ENCODE measurements at regions not wholly inside any gene's neighbourhood (a gene's known extent, or its start where the extent isn't known, plus 50 kb on each side); places are given as distances from the start of the nearest gene placed in this dataset.

DNA sequence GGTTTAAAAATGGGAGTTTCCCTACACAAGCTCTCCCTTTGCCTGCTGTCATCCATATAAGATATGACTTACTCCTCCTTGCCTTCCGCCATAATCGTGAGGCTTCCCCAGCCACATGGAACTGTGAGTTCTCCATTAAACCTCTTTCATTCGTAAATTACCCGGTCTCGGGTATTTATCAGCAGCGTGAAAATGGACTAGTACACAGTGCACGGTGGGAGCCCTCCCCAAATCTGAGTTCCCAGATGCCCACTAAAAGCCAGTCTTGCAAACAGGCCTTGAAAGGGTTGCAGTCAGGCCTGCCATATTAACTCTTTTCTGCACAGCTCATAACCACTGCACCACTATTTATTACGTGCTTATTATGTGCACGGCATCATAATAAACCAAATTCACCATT lies 400.9 kb downstream of the PRDM2 start:
- Mint-ChIP-seq H3K4me3 (no peak overlapping the region), H3K9me3 (peaks cover 0 to 2% (median 0%) of the 10 kb centered on the region in 9 donors), H3K4me1 (no peaks in the 10 kb centered on the region), H3K27ac (no peak overlapping the region), H3K36me3 (no peaks in the 10 kb centered on the region), H3K27me3 (peaks cover 8 to 70% (median 22%) of the 10 kb centered on the region in 5 donors)
- POLR2A ChIA-PET: no interaction called here
- ATAC-seq: no peak
- DNase-seq: no peak

DNA sequence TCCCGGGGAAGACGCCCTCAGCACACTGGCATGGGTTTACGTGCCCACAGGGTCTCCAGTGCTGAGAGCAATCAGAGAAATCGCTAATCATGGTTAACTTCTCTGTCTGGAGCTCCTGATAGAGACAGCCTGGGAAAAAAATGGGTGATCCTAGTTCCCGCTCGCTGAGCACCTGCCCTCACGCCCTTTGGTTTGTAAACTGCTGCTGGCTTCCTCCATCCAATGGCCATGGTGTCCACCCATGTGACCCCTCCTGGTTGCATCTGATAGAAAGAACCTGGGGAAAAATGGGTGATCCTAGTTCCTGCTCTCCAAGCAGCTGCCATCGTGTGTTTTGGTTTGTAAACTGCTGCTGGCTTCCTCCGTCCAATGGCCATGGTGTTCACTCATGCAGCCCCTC lies 402.2 kb downstream of the PRDM2 start:
- H3K4me3 Mint-ChIP-seq: no peak overlapping the region
- no peak for DNase-seq
- H3K27ac Mint-ChIP-seq: peak overlapping the region in 1 of 10 donors; percentile 10
- no peaks in the 10 kb centered on the region for H3K36me3 Mint-ChIP-seq
- POLR2A ChIA-PET: no interaction called here
- peaks cover 0 to 2% (median 0%) of the 10 kb centered on the region in 9 donors for H3K9me3 Mint-ChIP-seq
- H3K27me3 Mint-ChIP-seq: peaks cover 7 to 74% (median 21%) of the 10 kb centered on the region in 5 donors
- ATAC-seq: no peak
- H3K4me1 Mint-ChIP-seq: no peaks in the 10 kb centered on the region

DNA sequence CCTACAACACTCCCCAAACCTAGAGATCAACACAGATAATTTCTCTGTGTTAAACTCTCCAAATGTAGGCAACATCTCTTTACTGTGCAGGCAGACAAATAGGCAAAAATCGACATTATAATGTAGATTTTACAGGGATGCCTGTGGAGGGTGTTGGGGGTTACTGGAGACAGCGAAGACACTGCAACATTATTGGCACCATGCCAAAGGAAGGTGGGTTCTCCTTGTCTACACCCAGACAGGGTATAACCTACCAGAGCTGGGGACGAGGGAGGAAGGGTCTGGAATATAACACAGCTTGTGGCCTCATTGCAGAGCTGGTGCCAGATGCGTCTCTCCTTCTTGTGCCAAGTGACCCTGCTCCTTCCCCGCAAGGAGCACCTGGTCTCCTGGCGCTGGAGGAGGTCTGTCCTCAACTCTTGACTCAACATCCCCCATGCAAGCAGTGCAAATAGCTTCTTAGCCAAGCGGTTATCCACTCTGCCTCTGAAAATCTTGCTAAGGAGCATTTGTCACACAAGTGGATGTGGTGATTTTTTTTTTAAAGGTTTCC lies 404.0 kb downstream of the PRDM2 start:
- ATAC-seq (no peak), DNase-seq (no peak)
- Mint-ChIP-seq H3K4me3 (no peak overlapping the region), H3K36me3 (no peaks in the 10 kb centered on the region), H3K27me3 (peaks cover 9 to 78% (median 20%) of the 10 kb centered on the region in 5 donors), H3K4me1 (no peaks in the 10 kb centered on the region), H3K27ac (no peak overlapping the region), H3K9me3 (peaks cover 0 to 2% (median 0%) of the 10 kb centered on the region in 9 donors)
- POLR2A ChIA-PET: no interaction called here

DNA sequence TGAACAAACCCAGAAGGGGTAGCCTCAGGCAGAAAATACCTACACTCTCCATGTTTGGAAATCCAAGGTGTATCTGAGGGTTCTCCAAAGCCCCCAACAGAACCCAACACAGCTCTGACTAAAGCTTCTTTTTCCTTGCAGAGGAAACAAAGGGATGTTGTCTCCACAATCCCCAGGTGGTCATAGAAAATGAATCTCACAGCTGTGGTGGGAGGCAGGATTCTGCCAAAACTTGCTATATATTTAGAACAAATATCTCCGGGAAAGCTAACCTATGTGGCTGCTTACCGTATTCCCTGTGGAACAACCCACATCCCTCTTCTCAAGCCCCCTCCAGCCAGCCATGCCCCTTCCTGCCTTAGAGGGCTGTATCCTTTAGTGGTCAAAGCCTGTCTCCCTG lies 406.1 kb downstream of the PRDM2 start:
- H3K27ac Mint-ChIP-seq: peak overlapping the region in 1 of 10 donors; percentile 62
- POLR2A ChIA-PET: no interaction called here
- H3K36me3 Mint-ChIP-seq: no peaks in the 10 kb centered on the region

DNA sequence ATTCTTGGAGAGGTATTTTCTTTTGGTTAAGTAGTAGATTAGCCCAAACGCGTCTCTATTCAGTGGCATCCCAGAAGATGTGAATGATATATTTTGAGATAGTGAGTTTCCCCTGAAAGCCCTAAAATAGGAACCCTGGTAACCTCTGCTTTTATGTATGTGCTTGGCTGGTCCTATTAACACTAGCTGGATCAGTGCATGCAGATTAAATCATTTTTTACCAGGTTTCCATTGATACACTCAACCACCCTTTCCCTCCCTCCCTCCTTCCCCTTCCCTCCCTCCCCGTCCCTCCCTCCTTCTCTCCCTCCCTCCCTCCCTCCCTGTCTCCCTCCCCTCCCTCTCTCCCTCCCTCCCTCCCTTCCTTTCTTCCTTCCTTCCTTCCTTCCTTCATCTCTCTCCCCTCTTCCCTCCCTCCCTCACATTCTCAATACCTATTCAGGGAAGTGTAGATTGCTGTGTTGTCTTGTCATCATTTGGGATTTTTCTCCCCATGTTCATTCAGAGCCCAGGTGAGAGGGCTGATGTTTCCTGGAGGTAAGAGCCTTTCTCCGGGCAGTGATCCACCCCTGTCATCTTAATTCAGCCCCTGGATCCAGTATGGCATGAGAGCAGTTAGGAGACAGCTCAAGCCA lies 406.8 kb downstream of the PRDM2 start:
- POLR2A ChIA-PET: no interaction called here
- Mint-ChIP-seq H3K27ac (no peak overlapping the region), H3K4me3 (no peak overlapping the region)

More for the DNA sequence above, 406.1 kb downstream of the PRDM2 start:
- DNase-seq (no peak), ATAC-seq (no peak)
- H3K4me3 Mint-ChIP-seq: no peak overlapping the region
- H3K27me3 Mint-ChIP-seq: peaks cover 7 to 66% (median 21%) of the 10 kb centered on the region in 5 donors
- H3K4me1 Mint-ChIP-seq: no peaks in the 10 kb centered on the region
- H3K9me3 Mint-ChIP-seq: peaks cover 0 to 2% (median 0%) of the 10 kb centered on the region in 9 donors

DNA sequence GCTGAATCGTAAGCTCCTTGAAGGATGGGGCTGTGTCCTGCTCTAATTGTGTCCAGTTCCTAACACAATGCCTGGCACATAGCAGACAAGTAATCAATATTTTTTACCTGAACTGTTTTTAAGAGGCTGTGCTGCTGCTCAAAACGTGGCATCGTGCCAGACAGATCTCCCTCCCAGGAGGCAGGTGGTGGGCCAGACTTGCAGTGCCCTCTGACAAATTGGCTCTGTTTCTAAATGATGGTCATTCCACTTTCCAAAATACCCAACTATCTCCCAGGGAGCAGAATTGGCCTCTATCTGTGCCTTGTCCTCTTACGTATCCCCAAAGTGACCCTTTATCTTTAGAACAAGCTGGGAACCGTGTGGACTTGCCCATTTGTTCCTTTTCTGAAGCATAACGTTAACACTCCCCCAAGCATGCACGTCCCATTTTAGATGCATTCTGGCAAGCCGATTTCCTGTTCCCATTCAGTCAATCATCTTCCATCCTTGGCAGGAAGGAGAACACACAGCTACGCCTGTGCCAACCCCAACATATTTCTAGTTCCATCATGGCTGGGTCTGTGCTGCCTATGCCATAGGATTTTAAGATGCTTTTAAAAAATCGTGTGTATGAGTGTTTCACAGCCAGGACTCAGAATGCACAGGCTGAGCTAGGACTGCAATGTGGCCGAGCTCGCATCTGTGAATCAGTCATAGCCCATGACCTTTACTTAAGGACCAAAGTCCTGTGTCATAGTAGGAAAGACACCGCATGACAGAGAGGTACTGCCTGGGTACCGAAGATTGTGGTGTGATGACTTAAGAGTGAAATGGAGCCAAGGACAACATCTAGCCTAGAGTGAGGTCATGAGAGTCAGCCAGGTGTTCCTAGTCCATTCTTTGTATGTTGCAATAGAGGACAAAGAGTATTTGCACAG lies 408.6 kb downstream of the PRDM2 start:
- H3K9me3 Mint-ChIP-seq: peaks cover 0 to 2% (median 0%) of the 10 kb centered on the region in 9 donors
- no peak overlapping the region for H3K4me3 Mint-ChIP-seq
- no peaks in the 10 kb centered on the region for H3K36me3 Mint-ChIP-seq
- POLR2A ChIA-PET: no interaction called here
- DNase-seq: no peak
- no peak overlapping the region for H3K27ac Mint-ChIP-seq
- peaks cover 6 to 64% (median 38%) of the 10 kb centered on the region in 5 donors for H3K27me3 Mint-ChIP-seq
- H3K4me1 Mint-ChIP-seq: peaks cover 0 to 3% (median 1%) of the 10 kb centered on the region in 4 donors
- no peak for ATAC-seq

More for the DNA sequence above, 406.8 kb downstream of the PRDM2 start:
- Mint-ChIP-seq H3K9me3 (peaks cover 0 to 2% (median 0%) of the 10 kb centered on the region in 9 donors), H3K36me3 (no peaks in the 10 kb centered on the region), H3K4me1 (no peaks in the 10 kb centered on the region), H3K27me3 (peaks cover 7 to 64% (median 21%) of the 10 kb centered on the region in 5 donors)
- no peak for ATAC-seq
- DNase-seq: no peak

DNA sequence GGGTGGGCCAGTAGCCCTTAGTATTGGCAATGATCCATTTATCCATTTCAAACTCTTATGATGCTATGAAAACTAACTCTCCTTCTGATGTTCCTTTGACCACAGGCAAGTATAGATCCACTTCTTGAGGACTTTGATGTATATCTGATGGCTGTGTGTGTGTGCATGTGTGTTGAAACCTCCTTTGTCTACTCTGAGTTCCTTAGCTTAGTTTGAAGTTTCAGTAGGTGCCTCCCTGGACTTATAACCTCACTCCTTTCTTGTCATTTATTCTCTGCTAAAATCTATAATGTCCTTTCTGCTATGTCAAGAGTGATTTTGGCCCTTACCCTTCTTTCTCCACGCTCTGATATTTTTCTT lies 409.3 kb downstream of the PRDM2 start:
- H3K27me3 Mint-ChIP-seq: peaks cover 5 to 68% (median 37%) of the 10 kb centered on the region in 5 donors
- POLR2A ChIA-PET: no interaction called here
- H3K27ac Mint-ChIP-seq: no peak overlapping the region

DNA sequence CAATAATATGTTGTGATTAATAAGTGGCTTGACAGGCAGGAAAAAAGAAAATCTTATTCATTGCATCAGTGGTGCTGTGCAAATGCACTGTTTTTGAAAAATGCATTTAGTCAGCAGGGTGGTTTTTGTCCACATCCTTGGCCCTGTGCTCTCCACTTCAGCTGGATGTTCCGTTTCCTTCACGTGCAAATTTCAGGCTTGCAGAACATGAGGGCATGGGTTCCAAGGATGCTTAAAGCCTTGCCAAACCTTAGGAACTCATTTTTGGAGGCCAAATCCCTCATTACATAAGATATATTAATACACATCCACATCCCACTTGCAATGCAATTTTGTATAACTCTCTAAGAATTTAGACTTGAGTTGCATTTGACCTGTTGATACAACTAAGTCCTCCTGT lies 410.1 kb downstream of the PRDM2 start:
- DNase-seq (no peak), ATAC-seq (no peak)
- Mint-ChIP-seq H3K27ac (peak overlapping the region in 1 of 10 donors; percentile 31), H3K27me3 (peaks cover 5 to 70% (median 34%) of the 10 kb centered on the region in 5 donors), H3K9me3 (peaks cover 0 to 2% (median 0%) of the 10 kb centered on the region in 9 donors), H3K4me1 (peaks cover 0 to 14% (median 7%) of the 10 kb centered on the region in 4 donors), H3K4me3 (no peak overlapping the region), H3K36me3 (no peaks in the 10 kb centered on the region)
- POLR2A ChIA-PET: no interaction called here

More for the DNA sequence above, 409.3 kb downstream of the PRDM2 start:
- Mint-ChIP-seq H3K4me3 (no peak overlapping the region), H3K9me3 (peaks cover 0 to 2% (median 0%) of the 10 kb centered on the region in 9 donors), H3K36me3 (no peaks in the 10 kb centered on the region), H3K4me1 (peaks cover 0 to 9% (median 4%) of the 10 kb centered on the region in 4 donors)
- DNase-seq: no peak
- ATAC-seq: no peak

DNA sequence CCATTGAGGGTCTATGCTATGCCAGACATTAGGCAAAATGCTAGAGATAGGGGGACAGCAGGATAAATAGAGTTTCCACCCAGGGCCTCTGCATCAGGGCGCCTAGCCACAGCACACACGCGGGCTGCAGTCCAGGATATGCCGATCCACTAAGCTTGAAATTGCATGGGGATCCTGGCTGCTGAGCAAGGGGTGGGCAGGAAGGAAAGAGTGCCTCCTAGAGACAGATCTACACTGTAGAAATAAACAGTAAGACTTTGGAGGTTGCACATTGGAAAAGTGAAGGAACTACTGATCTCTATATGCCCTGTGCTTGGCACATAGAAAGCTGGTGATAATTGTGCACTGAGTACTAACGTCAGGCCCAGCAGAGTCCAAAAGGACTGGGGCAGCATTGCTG lies 411.1 kb downstream of the PRDM2 start:
- Mint-ChIP-seq H3K36me3 (no peaks in the 10 kb centered on the region), H3K4me1 (peaks cover 0 to 14% (median 7%) of the 10 kb centered on the region in 4 donors), H3K4me3 (no peak overlapping the region), H3K27me3 (peaks cover 5 to 59% (median 37%) of the 10 kb centered on the region in 5 donors), H3K27ac (no peak overlapping the region), H3K9me3 (peaks cover 0 to 2% (median 0%) of the 10 kb centered on the region in 9 donors)
- POLR2A ChIA-PET: no interaction called here
- ATAC-seq (no peak), DNase-seq (no peak)

DNA sequence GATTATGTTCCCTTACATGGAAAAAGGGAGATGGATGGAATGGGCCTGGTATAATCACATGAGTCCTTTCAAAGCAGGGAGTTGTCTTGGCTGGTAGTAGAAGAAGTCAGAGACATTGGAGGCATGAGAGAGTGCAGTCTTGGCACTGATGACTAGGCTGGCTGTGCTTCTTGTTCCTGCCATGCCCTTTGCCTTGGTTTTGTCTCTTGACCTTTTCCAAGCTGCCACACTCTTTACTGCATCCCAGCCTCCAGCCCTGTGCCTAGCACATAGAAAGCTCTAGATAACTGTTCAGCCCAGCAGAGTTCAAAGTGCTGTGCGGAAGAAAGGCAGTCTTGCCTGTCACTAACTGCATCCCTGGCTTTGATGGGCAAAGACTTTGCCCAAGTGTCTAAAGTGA lies 412.6 kb downstream of the PRDM2 start:
- Mint-ChIP-seq H3K9me3 (peaks cover 0 to 2% (median 0%) of the 10 kb centered on the region in 9 donors), H3K36me3 (no peaks in the 10 kb centered on the region), H3K27ac (no peak overlapping the region), H3K27me3 (peaks cover 1 to 56% (median 31%) of the 10 kb centered on the region in 5 donors), H3K4me3 (no peak overlapping the region), H3K4me1 (peaks cover 0 to 14% (median 7%) of the 10 kb centered on the region in 4 donors)
- DNase-seq (no peak), ATAC-seq (no peak)
- POLR2A ChIA-PET: no interaction called here

DNA sequence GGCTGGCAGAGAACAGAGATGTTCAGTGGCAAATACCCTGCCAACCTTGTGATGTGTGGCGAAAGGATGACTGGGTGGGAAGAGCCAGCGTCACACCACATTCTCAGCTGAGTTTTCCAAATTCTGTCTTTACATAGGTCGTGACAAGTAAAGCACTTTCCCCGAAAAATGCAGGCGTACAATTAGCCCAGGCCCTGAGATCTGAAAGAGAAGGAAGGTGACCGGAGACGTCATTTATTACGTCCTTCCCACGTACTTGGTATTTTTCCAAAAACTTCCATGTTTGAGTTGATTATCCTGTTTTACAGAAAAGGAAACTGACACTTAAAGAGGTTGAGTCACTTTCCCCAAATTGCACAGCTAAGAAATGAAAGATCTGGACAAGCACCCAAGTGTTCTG lies 413.3 kb downstream of the PRDM2 start:
- no peak overlapping the region for H3K4me3 Mint-ChIP-seq
- no peak for ATAC-seq
- H3K36me3 Mint-ChIP-seq: no peaks in the 10 kb centered on the region
- no peak overlapping the region for H3K27ac Mint-ChIP-seq
- POLR2A ChIA-PET: no interaction called here
- no peak for DNase-seq
- peaks cover 1 to 51% (median 31%) of the 10 kb centered on the region in 5 donors for H3K27me3 Mint-ChIP-seq
- peaks cover 0 to 14% (median 7%) of the 10 kb centered on the region in 4 donors for H3K4me1 Mint-ChIP-seq
- H3K9me3 Mint-ChIP-seq: peaks cover 0 to 2% (median 0%) of the 10 kb centered on the region in 9 donors

DNA sequence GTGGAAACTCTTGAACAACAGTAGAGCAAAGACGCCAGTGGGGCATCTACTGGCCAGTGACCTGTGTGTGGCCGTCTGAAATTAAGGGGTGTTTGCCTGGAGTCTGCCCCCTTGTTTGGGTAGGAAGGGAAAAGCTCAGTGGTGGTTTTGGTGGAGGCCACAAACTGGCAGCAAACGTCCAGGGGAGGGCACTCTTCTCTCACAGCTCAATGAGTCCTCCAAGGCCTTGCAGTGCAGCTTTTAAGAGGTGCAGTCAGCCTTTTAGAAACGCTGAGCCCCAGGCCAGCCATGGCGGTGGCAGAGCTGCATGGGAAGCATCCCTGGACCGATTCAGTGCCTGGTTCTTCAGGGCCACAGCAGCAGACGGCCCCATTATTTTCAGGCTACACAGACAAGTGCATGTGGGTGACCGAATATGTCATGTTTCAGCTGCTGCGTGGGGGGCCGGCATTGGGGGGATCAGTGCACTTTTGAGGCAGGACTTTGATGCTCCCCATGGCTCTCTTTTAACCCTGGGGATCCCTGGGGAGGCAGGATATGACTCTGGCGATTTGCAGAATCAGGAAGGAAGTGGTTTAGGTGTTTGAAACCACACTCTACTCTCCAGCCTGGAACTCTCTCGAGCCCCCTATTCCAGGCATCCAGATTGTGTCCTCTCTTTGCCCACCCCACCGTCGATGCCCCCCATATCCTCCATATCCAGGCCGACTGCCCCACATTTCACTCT lies 414.0 kb downstream of the PRDM2 start:
- peak in 2 of 10 donors; percentile 1 to 3 for DNase-seq
- POLR2A ChIA-PET: no interaction called here
- Mint-ChIP-seq H3K4me1 (peaks cover 0 to 14% (median 7%) of the 10 kb centered on the region in 4 donors), H3K27me3 (peaks cover 0 to 43% (median 31%) of the 10 kb centered on the region in 5 donors), H3K27ac (peak overlapping the region in 2 of 10 donors; percentile 12 to 43), H3K36me3 (no peaks in the 10 kb centered on the region), H3K4me3 (no peak overlapping the region), H3K9me3 (peaks cover 0 to 3% (median 0%) of the 10 kb centered on the region in 9 donors)
- ATAC-seq: no peak

All from naive thymus-derived CD8-positive, alpha-beta T cell (primary cell).